ENCODE measurements at regions not wholly inside any gene's neighbourhood (a gene's known extent, or its start where the extent isn't known, plus 50 kb on each side); places are given as distances from the start of the nearest gene placed in this dataset.

DNA sequence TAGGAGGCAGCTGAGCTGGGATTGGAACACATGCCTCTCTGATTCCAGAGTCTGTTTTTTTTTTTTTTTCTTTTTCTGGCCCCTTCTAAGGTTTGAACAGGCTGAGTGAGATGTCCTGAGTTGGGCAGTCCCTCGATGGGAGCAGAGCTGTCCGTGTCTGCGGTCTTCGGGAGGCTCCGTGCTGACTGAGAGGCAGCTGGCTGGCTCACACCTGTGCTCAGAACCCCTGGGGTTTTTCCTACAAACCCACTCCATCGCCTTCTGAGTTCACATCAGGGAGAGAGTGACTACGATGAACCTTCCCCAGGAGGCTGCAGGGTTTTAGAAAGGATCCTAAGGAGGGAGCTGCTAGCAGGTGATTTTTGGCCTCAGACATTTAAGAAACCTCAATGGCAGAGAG lies 92.5 kb downstream of the IRF8 start:
- DNase-seq = no peak

DNA sequence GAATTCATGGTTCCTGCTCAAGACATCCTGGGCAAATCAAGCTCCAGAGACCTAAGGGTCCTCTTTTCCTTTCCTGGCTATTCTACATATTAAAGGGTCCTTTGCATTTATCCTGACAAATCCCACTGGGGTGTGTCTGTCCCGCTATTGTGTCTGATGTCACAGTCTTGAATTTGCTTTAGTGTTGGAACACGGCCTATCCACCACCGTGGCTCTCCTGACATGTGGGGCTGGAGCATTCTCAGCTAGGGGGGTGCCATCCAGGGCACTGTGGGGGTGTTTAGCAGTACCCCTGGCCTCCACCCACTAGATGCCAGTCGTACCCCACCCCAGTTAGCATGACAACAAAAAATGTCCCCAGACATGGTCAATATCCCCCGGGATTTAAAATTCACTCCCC lies 92.9 kb downstream of the IRF8 start:
- DNase-seq = peak; percentile 3

DNA sequence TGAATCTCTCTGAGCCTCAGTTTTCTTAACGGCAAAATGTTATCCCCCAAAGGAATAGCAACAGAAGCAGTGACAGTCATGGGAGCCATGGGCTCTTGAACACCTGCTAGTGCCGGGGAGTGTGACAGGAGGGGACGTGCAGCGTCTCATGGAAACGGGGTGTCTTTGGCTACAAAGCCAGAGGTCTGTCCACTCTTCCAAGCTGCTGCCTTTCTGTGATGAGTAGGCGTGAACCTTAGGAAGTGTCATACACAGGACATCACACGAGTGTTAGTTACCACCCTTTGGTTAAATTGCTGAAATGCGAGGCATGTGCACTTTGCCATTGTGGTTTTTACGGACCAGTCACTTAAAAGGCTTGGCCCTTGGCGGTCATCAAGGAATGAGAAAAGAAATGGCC lies 93.4 kb downstream of the IRF8 start:
- DNase-seq = no peak

DNA sequence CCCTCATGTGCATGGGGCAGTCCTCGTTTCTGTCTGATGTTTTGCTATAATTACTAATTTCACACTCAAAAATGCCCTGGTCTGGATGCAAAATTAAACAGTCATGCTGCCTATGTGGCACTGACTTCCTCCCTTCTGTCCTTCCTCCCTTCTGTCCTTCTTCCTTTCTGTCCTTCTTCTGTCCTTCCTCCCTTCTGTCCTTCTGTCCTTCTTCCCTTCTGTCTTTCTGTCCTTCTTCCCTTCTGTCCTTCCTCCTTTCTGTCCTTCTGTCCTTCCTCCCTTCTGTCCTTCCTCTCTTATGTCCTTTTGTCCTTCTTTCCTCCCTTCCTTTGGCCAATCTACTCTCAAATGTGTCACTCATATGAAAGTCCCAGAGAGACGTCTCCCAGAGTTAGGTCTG lies 93.8 kb downstream of the IRF8 start:
- no peak for DNase-seq

DNA sequence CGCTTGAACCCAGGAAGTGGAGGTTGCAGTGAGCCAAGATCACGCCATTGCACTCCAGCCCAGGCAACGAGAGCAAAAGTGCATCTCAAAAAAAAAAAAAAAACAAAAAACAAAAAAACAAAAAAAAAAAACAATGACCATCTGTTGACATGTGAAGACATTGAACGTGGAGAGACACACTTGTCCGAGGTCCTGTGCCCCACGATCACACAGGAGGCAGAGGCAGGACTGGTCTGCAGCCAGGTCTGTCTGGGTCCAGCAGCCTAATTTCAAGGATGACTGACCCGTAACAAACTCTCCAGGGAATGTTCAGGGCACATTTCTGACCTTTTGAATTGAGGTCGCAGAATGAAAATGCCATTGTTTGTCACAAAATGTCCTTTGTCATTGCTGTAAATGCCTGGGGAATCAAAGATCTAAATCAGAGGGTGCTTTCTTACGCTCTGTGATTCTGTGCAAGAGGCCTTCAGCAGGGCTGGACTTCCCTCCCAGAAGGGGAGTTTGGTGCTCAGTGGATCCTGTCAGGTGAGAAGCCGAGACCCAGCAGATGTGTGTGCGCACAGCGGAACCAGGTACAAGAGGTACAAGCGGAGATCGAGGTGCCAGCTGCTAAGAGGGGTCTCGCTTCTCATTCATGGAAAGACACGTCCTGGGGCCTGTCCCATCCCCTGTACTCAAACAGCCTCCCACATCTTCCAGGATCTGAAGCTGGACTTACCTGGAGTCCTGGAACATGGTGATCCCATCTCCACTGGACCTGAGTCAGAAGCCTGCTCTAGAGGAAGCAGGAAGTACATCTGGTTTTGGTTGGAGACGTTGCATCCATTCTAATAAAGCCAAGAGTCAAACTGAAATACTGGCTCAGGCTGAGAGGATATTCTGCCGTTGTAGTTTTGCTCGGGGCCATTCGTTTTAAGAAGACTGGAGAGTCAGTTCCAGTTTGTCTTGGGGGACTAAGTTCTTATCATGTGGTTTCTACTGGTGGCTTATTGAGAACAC lies 95.8 kb downstream of the IRF8 start:
- no peak for DNase-seq

DNA sequence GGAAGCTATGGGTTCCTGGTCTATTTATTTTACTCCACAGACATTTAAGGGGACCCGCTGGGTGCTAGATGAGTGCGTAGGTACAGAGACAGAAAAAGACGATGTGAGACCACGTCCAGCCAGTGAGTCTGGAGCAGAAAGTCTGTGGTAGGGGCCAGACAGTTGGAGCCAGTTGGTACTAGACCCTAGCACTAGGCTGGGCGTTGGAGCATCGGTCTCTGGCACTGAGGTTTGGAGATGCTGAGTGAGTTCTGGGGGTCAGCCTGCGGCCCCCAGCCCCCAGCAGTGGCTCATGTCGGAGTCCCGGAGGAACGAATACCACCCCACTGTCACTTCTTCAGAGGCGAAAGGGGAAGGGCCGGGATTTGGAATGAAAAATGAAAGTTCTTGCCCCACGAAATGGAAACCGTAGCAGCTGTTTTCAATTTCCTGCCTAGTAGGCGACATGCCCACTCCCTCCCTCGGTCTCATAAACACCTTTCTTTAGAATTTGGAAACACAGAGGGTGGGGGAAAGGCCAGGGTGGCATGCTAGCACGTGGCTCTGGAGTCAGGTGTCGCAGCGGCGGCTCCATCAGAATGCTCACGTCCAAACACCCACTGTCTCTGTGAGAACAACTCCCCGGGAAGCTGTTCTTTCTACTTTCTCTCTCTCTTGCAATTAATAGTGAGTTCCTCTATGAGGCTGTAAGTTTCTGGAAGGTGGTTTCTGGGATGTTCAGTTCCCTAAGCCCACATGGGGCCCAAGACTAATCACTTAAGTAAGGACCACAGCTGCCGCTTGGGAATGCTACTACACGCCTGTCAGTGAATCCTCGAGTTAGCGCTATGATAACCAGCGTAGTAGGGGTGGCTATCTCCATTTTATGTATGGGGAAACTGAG lies 96.8 kb downstream of the IRF8 start:
- DNase-seq = peak; percentile 73

DNA sequence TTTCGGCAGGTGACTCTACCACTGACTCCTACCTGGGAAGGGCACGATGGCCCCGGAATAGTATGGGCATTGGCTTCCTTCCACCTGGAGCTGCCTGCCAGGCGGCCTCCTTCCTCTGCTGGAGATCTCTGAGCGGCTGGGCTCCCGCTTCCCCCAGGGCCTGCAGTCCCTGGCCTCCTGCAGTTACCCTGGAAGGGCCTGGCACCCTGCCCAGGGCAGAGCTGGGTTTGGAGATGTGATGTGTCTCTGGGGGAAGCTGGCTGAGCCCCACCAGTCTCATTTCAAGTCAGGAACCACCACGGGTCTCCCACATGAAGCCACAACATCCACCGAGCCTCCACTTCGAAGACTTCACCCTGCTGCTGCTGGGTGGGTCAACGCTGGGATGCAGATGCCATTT lies 97.9 kb downstream of the IRF8 start:
- no peak for DNase-seq

DNA sequence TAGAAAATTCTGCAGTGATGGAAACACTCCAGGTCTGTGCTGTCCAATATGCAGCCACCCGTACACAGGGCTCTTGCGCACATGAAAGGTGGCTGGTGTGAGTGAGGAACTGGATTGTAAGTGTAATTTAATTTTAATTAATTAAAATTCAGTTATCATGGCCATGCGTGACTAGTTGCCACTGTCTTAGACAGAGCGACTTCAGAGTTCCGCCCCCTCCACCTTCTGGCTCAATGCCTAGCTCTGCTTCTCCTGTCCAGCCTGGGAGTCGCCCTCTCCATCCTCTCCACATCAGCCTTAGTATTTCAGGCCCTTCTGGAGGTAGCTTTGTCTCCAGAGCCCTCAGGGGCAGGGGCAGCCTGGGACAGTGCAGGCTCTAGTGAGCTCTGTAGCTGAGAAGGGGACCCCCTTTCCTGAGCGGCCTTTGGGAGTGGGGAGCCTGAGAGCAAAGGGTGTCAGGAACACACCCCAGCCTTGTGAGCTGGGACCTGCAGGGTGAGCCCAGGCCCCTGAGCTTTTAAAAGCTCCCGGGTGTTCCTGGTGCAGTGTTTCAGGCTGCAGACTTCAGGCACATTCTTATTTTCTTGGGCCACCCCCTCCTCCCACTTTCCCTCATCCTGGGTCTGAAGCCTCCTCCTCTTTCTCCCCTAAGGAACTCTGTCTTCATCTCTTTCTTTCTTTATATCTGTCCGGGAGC lies 99.4 kb downstream of the IRF8 start:
- no peak for DNase-seq

DNA sequence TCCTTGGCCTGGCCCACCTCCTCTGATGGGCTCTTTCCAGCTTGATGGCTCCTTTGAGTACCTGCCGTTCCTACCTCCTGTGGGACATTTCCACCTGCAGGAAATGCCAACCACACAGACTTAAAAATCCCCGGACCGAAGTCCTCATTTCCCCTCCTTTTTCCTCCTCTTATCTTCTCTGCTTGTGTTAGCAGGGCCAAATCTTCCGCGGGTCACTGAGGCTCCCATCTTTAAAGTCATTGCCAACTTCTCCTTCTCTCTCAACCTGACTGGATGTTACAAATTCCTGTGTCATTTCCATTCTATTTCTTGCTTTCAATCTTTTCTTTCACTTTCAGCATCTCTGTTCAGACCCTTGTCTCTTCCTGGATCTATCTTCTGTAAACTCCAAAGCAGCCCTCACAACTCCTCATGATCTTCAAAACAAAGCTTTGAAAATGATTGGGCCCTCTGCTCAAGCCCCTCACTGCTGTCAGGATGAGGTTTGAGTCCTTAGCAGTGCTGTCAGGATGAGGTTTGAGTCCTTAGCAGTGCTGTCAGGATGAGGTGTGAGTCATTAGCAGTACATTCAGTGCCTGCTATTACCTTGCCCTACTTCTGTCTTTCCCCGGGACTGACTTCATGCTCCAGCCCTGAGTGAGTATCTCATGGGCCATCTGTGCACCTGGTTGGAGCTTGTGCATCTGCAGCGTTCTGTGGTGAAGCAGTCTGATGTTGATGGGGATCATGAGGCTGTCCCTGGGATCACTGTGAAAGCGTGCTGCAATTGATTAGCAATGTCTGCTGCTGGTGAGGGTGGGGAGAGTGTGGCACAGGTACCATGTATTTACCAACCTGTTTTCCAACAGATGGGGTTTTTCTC lies 100.1 kb downstream of the IRF8 start:
- peak; percentile 43 for DNase-seq

DNA sequence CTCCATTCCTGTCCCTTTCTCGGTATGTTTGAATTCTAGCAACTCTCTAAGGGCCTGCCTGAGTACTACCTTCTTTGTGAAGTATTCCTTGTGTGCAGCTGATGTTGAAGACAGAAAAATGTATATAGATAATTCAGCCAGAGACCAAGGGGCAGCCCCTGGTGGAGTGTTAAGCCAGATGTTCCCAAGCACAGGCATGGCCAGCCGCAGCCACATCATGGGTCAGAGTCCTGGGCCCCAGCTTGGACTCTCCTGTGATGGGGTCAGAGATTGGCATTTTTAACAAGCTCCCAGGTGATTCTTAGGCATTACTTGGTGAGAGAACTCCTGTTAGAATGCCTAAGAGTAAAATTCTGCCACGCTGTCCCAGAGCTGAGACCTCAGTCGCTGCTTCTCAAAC lies 100.8 kb downstream of the IRF8 start:
- DNase-seq = no peak

DNA sequence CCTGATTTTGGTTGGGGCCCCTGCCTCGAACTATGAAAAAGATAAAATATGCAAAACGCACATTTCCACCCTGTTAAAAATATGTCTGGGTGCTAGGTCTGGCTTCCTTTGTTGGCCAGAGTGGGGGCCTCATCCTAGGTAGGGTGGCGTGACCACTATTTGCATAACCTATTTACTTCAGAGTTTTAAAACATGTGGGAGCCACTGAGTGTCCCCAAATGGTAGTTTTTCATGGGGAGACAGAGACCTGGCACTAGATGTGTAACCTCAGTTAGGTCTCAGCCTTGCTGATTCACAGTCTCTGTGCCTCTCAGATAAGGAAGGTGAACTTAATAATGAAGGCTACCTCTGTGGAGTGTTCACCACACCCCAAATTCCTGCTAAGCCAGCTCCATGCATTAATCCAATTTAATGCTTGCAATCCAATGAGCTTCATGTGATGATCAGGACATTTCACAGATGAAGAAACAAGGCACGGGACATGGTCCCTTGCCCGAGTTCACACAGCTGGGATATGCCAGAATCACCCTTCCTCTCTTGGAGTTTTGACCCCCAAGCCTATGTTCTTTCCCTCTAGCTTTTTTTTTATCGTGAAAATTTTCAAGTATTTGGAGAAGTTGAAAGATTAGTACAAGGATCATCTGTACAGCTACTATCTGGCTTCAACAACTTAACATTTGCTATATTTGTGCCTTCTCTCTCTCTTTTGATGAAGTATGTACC lies 103.4 kb downstream of the IRF8 start:
- no peak for DNase-seq

DNA sequence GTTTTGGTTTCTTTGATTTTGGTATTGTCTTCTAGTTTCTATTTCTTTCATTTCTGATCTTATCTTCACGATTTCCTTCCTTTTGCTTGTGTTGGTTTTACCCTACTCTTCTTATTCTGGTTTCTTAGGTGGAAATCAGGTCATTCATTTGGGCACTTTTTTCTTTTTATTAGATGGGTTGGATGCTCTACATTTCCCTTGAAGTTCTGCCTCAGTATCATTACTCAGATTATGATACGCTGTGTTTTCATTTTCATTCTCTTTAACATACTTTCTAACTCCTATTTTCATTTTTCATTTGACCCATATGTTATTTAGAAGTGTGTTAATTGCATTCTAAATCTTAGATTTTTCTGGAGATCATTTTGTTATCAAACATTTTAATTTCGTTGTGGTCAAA lies 108.6 kb downstream of the IRF8 start:
- DNase-seq = no peak

DNA sequence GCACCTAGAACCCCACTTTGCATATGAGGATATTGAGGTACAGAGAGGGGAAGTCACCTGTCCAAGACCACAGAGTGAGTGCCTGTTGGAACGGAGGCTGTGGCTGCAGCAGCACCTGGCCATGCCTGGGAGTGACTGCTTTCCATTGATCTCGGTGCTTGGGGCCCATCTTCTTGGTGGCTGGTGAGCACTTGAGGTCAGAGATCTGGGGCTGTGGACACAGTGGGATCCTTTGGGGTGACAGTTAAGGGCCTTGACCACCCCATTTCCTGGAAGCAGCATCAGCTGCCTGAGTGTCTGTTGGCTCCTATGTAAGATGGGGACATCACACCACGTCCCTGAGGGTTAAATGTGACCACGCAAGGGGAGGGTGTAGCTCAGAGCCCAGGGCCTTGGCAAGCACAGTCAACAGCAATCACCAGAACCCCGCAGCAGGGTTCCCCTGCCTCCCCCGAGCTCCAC lies 111.7 kb downstream of the IRF8 start:
- DNase-seq = no peak

DNA sequence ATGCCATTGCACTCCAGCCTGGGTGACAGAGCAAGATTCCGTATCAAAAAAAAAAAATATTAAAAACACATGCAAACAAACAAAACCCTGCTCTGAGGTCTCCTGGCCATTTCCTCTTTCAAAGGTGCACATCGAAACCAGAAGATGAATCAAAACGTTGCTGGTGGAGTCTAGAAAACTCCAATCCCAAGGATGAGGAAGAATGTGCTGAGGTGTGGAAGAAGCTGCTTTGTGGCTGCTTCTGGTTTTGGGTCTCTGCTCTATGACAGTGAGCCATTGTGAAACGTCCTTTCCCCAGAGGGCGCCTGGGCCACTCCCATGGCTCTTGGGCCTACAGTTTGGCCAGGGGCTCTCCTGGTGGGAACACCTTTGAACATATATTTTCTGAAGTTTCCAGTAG lies 112.6 kb downstream of the IRF8 start:
- DNase-seq = no peak

DNA sequence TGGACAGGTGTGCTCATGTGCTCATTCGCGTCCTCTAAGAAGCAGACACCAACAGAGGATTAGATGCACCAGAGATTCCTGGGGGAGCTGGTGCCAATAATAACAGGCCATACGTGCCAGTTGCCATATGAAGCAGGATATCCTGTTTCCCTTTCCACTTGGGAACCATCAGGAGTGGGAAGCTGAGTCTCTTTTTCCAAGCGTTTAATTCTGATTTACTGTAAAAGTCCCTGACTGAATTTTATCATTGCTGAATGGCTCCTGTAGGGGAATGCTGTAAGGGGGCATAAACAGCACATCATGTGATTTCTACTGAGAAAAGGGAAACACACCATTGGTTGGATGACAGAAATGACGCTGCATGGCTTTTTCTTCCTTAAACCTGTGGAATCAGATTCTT lies 113.3 kb downstream of the IRF8 start:
- no peak for DNase-seq

DNA sequence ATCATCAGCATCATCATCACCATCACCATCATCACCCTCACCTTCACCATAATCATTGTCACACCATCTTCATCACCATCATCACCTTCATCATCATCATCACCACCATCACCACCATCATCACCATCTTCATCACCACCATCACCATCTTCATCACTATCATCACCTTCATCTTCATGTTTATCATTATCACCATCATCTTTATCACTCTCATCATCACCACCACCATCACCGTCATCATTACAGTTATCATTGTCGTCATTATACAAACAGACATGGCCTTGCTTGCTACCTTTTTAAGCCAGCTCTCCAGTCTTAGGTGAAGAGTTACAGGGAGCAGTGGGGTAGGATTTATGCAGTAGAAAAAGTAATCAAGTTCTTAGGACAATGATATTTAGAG lies 114.9 kb downstream of the IRF8 start:
- no peak for DNase-seq

DNA sequence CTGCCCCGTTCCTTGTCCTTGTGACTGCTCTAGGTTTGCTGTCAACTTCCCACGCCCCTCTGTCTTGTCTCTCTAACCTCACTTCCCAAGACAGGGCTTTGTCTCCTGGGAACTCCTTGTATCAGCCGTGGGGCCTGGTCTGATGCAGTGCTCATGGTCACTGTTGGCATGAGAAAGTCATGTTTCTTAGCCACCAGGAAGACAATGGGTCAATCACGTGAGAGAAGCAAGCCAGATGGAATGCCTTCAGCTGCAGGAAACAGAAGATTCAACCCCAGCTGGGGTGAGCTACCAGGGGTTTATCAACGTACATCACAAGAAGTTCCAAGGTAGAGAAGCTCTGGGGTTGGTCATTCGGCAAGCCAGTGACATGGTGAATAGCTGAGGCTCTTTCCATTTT lies 116.6 kb downstream of the IRF8 start:
- DNase-seq = no peak

DNA sequence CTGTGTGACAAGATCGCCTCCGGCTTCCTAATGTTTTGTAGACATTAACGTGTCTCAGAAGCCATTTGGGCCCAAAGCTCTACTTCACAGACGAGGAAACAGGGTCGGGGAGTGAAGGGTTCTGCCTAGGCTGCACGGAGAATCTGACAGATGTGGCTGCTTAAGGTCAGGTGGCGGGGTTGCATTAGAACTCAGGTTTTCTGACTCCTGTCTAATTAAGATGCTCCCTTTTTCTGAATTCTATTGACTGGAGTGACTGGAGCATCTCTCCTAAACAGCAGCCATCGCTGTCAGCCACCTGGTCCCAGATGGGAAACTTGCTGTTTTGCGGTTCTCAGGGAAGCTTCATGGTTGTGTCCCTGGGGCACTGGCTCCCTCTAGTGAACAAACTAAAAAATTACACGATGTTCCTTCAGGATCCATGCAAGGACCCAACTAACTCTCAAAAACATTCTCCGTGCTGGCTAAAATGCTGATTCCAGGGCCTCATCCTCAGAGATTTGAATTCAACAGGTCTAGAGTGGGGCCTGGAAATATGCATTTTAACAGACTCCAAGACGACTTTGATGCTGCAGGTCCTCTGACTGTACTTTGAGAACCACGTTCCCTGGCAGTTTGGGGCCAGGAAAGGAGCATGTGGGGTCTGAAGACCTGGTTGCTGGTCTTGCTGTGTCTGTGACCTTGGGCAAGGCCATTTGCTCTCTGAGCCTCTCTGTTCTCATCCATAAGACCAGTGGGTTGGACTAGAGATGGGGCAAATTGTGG lies 117.4 kb downstream of the IRF8 start:
- peak; percentile 54 for DNase-seq

DNA sequence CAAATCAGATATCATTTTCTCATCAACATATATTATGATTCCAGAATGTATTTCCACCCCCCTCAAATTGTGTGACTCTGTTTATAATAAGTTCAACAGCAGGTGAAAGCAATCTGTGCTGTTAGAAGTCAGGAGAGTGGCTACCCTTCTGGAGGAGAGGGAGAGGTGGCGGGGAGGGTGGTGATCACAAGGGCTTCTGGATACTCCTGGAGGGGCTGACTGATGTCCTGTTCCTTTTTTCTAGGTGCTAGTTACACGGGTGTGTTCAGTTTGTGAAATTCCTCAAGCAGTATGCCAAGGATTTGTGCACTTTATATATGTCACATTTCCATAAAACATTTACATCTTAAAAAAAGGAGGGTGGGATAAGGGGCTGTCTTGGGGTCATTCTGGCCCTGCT lies 119.1 kb downstream of the IRF8 start:
- DNase-seq = no peak

DNA sequence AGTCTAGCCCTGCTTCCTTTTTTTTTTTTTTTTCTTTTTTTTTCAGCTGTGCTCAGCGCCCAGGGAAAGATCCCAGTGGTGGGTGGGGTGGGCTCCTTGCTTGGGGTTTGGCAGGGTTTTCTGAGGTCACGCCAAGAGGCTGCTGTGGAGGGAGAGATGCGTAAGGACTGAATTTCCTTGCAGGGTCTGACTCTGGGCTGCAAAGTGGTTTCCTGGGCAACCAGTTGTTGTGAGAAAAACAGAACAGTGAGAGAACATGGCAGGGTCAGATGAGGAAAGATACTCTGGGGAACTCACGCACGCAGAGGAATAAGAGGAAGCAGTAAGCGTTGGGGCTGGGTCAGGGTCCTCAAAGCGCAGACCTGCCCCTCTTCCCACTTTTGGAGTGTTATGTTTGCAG lies 119.5 kb downstream of the IRF8 start:
- DNase-seq = no peak

DNA sequence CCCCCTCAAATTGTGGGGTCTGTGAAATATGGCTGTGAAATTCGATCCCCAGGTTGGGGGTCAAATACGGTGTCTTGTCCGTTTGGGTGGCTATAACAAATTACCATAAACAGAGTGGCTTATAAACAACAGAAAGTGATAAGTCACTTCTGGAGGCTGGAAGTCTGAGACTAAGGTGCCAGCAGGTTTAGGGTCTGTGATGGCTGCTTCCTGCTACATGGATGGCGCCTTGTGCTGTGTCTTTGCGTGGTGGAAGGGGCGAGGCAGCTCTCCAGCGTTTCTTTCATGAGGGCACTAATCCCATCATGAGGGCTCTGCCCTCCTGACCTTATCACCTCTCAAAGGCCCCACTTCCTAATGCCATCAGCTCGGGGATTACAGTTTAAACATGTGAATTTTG lies 120.0 kb downstream of the IRF8 start:
- no peak for DNase-seq
